ENCODE measurements at regions not wholly inside any gene's neighbourhood (a gene's known extent, or its start where the extent isn't known, plus 50 kb on each side); places are given as distances from the start of the nearest gene placed in this dataset.

GRCh38 chr2:176679061-176679669 lies 409.9 kb downstream of the MTX2 start:
- Mint-ChIP-seq H3K27me3 (ENCODE audit: insufficient read depth, unreplicated experiment) (peaks cover 12% of the 10 kb centered on the region), H3K9me3 (ENCODE audit: unreplicated experiment) (no peaks in the 10 kb centered on the region), H3K4me3 (ENCODE audit: unreplicated experiment) (no peak overlapping the region), H3K36me3 (ENCODE audit: insufficient read depth, unreplicated experiment) (no peaks in the 10 kb centered on the region), H3K4me1 (ENCODE audit: low read depth, unreplicated experiment) (no peaks in the 10 kb centered on the region), H3K27ac (ENCODE audit: unreplicated experiment) (no peak overlapping the region)
- H3K4me1 ChIP-seq, result peaks cover 8% of the 10 kb centered on the region; the same call in 1 of the 2 replicates
- intact Hi-C loops (cut with micrococcal nuclease; ENCODE audit: unreplicated experiment), result loop anchor here (1.0 kb wide), 1 partner anchor 135 kb away; no protein-coding TSS in a partner anchor
- H3K9me3 ChIP-seq, result no peaks in the 10 kb centered on the region
- H3K36me3 ChIP-seq (ENCODE audit: control insufficient read depth, insufficient read depth, low read length), result no peaks in the 10 kb centered on the region
- TF ChIP-seq CTCF (IDR thresholded peaks at IDR 0.05; ENCODE audit: insufficient read depth in 1 of 2, low read depth in 1 of 2, low read length in 1 of 2, severe bottlenecking in 1 of 2, unreplicated experiment in 1 of 2), result no peak
- H3K27me3 ChIP-seq (replicated peaks; ENCODE audit: control insufficient read depth, insufficient read depth, low read length), result no peaks in the 10 kb centered on the region; the same call in 1 of the 2 replicates
- CTCF ChIA-PET, result no interaction called here
- no peak for DNase-seq
- no TSS peak for BruUV-seq (replicated peaks)
- POLR2A ChIA-PET, result no interaction called here
- no peak overlapping the region for H3K4me3 ChIP-seq (ENCODE audit: low read depth, low read length)

- POLR2A ChIA-PET, result no interaction called here
- DNase-seq, result no peak
- no peak for TF ChIP-seq CTCF (IDR thresholded peaks at IDR 0.05; ENCODE audit: insufficient read depth in 1 of 2, low read depth in 1 of 2, low read length in 1 of 2, severe bottlenecking in 1 of 2, unreplicated experiment in 1 of 2)
- Histone ChIP-seq H3K27me3 (replicated peaks; ENCODE audit: control insufficient read depth, insufficient read depth, low read length) (no peaks in the 10 kb centered on the region; the same call in 1 of the 2 replicates), H3K4me3 (ENCODE audit: low read depth, low read length) (no peak overlapping the region), H3K36me3 (ENCODE audit: control insufficient read depth, insufficient read depth, low read length) (no peaks in the 10 kb centered on the region), H3K9me3 (no peaks in the 10 kb centered on the region), H3K4me1 (peaks cover 8% of the 10 kb centered on the region; the same call in 1 of the 2 replicates)
- H3K36me3 Mint-ChIP-seq (ENCODE audit: insufficient read depth, unreplicated experiment), result no peaks in the 10 kb centered on the region
- H3K4me1 Mint-ChIP-seq (ENCODE audit: low read depth, unreplicated experiment), result no peaks in the 10 kb centered on the region
- no TSS peak for BruUV-seq (replicated peaks)
- no peak overlapping the region for H3K27ac Mint-ChIP-seq (ENCODE audit: unreplicated experiment)
- no peaks in the 10 kb centered on the region for H3K9me3 Mint-ChIP-seq (ENCODE audit: unreplicated experiment)
- intact Hi-C loops (cut with micrococcal nuclease; ENCODE audit: unreplicated experiment), result no loop called here
- CTCF ChIA-PET, result no interaction called here
- H3K27me3 Mint-ChIP-seq (ENCODE audit: insufficient read depth, unreplicated experiment), result peaks cover 9% of the 10 kb centered on the region
- H3K4me3 Mint-ChIP-seq (ENCODE audit: unreplicated experiment), result no peak overlapping the region
Measured at GRCh38 chr2:176680916-176681516, 411.8 kb downstream of the MTX2 start.

- BruUV-seq (replicated peaks), result no TSS peak
- CTCF ChIA-PET, result no interaction called here
- no peaks in the 10 kb centered on the region for H3K9me3 ChIP-seq
- no peak for TF ChIP-seq CTCF (IDR thresholded peaks at IDR 0.05; ENCODE audit: insufficient read depth in 1 of 2, low read depth in 1 of 2, low read length in 1 of 2, severe bottlenecking in 1 of 2, unreplicated experiment in 1 of 2)
- H3K4me3 ChIP-seq (ENCODE audit: low read depth, low read length), result no peak overlapping the region
- Mint-ChIP-seq H3K27ac (ENCODE audit: unreplicated experiment) (no peak overlapping the region), H3K27me3 (ENCODE audit: insufficient read depth, unreplicated experiment) (peaks cover 10% of the 10 kb centered on the region), H3K4me3 (ENCODE audit: unreplicated experiment) (no peak overlapping the region), H3K36me3 (ENCODE audit: insufficient read depth, unreplicated experiment) (no peaks in the 10 kb centered on the region), H3K4me1 (ENCODE audit: low read depth, unreplicated experiment) (no peaks in the 10 kb centered on the region), H3K9me3 (ENCODE audit: unreplicated experiment) (no peaks in the 10 kb centered on the region)
- peaks cover 8% of the 10 kb centered on the region; the same call in 1 of the 2 replicates for H3K4me1 ChIP-seq
- no peak for DNase-seq
- POLR2A ChIA-PET, result no interaction called here
- intact Hi-C loops (cut with micrococcal nuclease; ENCODE audit: unreplicated experiment), result no loop called here
- H3K27me3 ChIP-seq (replicated peaks; ENCODE audit: control insufficient read depth, insufficient read depth, low read length), result no peaks in the 10 kb centered on the region
- no peaks in the 10 kb centered on the region for H3K36me3 ChIP-seq (ENCODE audit: control insufficient read depth, insufficient read depth, low read length)
Measured at GRCh38 chr2:176681584-176682115, 412.4 kb downstream of the MTX2 start.

Data from Caco-2 (cell line).